ENCODE measurements at regions not wholly inside any gene's neighbourhood (a gene's known extent, or its start where the extent isn't known, plus 50 kb on each side); places are given as distances from the start of the nearest gene placed in this dataset.
A peak's percentile ranks its signal among the peaks of the same experiment; 100 is the strongest.

DNA sequence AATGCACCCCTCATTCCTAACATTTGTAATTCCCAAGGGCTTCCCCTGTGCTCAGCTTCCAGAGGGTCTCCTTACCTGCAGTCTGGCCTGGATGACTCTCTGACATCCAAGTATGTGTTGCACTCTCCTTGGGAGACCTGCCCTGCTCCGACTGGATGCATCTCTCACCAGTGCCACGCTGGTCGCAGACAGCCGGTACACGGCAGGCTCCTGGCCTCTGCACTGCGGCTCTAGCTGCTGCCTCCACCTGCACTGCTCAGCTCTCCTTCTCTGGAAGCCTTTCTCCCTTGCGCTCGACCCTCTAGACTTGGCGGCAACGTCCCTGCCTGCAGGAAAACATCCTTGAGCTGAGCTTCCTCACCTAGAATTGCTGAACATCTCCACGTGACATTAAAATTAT is 685.9 kb downstream of the BRD1 start:
- DNase-seq: peak; percentile 66

DNA sequence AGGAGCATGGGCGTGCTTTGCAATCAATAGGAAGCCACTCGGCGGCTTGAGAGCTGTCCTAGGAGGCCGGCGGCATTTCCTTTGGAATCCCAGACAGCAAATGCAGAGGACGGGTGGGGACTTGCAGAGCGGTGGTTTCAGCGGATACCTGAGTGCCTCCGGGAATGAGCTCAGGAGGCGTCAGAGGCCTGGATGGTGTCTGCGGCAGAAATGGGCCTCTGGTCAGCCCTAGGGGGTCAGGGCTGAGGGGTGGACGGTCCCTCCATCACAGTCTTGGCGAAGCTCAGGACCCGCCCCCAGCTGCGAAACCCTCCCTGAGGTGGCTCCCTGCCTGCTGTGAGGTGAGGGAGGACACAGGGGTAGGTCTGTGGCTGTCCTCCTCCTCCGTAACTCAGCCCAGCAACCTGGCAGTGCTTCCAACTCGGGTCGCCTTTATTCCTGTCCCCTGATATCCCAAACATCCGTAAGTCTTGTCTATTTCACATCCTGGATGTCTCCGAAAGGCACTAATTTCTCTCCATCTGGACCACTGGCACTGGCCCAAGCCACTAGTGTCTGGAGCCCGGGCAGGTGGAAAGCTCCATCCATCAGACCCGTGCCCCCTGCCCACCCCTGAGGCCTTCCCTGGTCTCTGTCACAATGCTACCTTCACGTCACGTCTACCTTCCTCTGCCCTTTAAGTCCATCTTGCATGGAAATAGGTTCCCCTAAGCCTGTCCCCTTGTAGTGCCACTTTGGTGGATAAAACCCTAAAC is 686.6 kb downstream of the BRD1 start:
- DNase-seq: peak; percentile 57

DNA sequence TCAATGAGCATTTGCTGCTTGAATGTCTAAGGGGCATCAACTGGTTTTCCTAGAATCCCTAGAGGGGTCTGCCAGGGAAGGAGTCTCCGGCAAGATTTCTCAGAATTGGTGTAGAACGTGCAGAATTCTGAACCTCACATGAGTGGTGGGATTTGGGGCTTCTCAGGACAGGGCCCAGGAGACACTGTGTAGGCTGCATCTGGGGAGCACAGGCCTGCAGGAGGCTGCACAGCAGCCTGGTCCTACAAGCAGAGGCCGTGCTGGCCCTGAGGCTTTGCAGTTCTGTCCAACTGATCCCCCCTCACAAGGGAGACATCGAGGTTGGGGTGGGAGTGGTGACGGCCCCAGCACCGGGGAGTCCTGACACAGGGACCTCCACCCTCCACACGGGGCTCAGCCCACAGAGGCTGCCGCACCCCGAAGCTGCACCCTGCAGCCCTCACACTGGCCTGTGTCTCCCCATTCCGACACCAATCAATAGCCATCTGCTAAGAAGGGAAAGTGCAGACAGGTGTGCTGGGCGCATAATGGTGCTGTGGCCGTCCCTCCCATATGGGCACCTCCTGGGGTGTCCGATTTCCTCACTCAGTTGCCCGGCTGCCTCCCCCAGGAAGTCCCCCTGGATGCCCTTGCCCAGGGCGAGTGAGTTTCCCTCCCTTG is 688.1 kb downstream of the BRD1 start:
- DNase-seq: no peak

DNA sequence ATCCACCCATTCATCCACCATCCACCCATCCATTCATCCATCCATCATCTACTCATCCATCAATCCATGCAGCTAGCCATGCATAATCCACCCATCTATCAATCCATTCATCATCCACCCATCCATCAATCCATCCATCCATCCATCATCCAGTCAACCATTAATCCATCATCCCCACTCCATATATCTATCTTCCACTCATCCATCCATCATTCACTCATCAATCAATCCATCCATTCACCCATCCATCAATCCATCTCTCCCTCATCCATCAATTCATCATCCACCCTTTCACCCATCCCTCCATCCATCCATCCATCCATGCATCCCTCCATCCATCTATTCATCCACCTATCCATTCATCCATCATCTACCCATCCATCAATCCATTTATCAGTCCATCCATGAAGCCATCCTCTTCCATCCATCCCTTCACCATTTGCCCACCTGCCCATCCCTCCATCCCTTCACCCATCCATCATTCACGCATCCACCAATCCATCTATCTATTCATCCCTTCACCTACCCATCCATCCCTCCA is 689.4 kb downstream of the BRD1 start:
- no peak for DNase-seq

DNA sequence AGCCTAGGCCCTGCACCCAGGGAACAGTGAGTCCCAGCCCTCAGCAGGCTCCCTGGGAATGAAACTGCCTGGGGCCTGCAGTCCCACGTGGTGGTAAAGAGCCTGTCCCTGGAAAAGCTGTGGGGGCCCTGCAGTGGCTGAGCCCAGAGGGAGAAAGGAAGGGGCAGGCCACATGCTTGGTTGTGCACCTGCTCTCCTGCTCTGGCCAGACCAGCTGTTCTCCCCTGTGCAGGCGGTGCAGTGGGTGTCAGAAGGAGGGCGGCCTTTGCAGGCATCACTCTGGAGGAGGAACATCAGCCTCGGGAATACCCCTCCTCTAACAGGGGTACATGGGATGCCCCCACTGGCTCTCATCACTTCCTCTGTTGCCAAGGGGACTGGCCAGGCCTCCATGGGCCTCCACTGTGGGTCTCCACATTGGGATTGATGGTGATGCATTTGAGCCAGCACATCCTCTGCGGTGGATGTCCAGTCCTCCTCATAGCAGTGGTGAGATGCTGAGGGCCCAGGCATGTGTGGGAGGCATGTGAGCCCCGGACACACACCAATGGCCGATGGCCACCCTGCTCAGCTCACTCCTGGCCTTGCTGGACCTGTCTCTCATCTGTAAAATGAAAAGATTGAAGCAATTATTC is 690.4 kb downstream of the BRD1 start:
- no peak for DNase-seq

DNA sequence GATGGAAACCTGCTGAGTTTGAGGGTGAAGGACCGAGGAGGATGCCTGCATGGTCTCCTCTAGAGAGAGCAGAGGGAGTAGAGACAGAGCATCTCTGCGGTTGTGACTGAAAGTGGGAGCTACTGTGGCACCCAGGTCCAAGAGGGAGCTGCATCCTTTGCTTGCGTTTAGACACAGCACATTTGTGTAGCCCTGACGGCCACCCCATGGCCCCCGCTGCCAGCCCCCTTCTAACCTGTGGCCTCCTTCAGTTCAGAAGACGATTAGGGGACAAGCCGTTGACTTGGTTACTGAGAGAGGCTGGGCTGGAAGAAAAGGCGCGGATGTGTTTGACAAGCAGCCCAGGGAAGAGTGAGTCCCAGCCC is 690.9 kb downstream of the BRD1 start:
- no peak for DNase-seq

DNA sequence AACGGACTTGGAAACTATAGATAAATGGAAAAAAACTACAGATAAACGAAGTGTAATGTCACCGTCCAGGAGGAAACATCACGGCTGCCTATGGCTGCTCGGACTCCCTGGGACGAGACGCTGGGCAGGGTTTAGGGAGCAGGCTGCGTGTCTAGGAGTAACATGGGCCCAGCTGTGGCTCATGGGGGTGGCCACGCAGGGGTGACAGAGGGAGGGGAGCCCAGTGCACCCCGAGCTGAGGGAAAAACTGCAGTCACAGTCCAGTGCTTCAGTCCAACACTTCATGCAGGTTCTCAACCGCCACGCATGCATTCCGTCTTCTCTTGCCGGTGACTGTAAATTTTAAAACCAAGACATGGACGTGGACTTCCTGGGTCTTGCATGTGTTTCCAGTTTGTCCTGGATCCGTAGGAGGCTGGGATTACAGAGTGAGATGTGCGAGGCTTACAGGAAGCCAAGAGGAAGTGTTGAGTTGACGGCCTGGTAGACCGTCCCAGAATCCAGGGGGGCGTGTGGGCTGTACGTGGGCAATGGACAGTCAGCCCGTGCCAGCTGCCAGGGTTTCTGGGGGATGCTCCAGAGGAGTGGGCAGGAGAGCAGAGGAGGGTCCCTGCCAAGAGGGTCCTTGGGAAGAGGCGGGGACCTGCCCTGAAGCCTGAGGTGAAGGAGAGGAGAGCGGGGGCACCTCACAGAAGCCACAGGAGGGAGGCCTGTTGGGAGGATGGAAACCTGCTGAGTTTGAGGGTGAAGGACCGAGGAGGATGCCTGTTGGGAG is 691.4 kb downstream of the BRD1 start:
- DNase-seq: no peak

DNA sequence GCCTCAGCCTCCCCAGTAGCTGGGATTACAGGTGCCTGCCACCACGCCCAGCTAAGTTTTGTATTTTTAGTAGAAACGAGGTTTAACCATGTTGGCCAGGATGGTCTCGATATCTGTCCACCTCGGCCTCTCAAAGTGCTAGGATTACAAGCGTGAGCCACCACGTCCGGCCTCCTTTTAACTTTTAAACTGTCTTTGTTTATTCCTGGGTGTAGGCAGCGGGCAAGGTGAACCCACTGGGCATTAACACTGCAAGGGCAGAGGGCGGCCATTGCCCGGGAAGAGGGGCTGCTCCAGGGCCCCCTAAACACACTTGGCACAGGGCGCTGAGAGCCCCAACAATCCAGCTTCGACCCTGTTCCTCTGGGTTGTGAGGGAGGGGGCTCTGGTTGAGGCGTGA is 693.6 kb downstream of the BRD1 start:
- no peak for DNase-seq

DNA sequence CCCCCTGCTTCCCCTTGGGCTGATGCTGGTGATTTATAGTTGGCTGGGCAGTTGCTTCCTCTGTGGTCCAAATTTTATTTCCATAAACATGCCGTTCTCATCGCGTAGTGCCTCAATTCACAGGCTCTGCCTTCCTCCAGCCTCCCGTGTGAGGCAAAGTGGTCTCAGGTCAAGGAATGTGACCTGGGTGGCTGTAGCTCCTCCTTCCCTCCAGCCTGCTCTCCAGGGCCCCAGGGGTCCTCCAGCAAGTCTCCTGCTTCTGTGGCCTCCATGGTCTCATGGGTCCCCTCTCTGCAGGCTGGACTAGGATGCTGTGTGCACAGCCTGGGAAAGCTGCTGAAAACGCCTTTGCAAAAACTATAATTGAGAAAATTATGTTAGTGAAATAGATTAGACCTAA is 694.1 kb downstream of the BRD1 start:
- DNase-seq: no peak

DNA sequence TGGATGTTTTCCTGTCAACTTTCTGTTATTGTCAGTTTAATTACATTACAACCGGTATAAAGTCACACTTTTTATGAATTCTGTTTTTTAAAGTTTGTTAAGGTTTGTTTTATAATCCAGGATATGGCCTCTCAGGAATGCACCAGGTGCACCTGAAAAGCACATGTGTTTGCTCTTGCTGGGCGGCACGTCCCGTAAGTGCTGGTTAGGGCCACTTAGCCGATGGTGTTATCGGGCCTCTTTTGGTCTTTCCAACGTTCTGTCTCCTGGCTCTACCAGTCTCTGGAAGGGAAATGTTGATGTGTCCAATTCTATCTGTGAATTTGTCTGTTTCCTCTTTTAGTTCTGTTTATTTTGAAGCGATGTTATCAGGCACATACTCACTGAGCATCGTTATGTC is 695.7 kb downstream of the BRD1 start:
- no peak for DNase-seq

DNA sequence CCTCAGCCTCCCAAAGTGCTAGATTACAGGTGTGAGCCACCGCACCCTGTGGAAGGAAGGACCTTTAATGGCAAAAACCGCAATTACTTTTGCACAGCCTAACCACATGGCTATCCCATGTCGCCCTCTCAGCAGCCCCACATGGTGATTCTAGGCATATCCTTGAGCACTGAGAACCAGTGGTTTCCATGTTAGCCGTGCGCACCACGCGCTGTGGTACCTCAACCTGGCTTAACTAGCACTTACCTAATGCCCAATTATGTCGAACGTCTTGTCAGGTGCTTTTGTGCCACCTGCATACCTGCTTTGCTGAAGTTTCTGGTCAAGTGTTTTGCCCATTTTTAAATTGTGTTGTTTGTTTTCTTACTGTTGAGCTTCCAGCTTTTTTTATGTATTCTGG is 697.9 kb downstream of the BRD1 start:
- no peak for DNase-seq

DNA sequence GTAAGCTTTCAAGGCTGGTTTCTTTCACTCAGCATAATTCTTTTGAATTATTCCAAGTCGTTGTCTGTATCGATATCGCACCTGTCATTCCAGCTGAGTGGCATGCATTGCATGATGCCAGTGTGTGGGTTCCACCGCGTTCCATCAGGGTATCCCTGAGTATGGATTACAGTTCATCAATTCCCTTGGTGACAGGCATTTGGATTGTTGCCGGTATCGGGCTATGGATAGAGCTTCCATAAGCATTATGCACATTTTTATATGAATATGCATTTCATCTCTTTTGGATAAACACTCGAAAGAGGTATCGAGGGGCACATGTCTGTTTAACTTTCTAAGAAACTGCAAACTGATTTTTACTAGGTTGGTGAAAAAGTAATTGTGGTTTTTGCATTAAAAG is 698.8 kb downstream of the BRD1 start:
- DNase-seq: no peak

DNA sequence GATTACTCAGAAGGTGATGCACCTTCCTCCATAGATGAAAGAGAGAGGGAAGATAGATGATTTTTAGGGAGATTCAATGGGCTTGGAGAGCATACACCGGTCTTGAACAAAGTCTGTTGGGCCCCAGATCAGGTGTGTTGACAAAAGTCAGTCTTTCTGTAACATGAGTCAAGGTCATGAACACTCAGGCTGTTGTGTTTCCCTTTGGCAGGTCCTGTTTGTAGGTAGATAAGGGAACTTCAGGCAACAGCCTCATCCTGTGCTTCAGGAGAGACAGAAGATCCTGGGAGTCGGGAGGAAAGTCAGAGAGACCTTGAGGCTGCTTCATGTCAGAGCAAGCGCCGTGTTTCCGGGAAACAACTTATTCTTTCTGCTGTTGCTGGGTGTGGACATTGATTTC is 703.1 kb downstream of the BRD1 start:
- no peak for DNase-seq

DNA sequence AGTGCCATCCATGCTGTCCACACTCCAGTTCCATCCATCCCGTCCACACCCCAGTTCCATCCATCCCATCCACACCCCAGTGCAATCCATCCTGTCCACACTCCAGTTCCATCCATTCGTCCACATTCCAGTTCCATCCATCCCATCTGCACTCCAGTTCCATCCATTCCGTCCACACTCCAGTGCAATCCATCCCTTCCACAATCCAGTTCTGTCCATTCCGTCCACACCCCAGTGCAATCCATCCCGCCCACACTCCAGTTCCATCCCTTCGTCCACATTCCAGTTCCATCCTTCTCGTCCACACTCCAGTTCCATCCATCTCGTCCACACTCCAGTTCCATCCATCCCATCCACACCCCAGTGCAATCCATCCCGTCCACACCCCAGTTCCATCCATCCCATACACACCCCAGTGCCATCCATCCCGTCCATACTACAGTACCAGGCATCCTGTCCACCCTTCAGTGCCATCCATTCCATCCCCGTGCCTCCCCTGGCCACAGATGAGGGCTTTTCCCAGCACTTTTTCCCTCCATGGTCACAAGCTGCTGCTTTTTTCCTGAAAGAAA is 704.0 kb downstream of the BRD1 start:
- DNase-seq: no peak

DNA sequence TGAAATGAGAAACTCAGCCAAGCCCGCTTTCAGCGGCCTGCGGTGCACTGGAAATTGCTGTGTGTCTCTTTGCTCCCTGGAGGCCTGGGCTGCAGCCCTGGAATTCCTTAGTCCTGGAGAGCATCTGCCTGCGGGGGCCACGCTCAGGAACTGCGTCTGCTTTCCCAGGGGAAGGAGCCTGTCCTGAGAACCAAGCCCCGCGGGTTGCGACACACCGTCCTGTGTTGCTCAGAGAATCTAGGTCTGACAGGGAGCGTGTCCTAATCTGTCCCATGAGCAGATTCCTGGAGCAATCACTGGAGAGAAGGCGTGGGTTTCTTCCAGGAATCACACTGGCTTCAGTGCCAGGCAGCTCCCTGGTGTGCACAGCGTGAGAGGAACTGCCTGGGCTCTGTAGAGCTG is 708.1 kb downstream of the BRD1 start:
- DNase-seq: peak; percentile 27

DNA sequence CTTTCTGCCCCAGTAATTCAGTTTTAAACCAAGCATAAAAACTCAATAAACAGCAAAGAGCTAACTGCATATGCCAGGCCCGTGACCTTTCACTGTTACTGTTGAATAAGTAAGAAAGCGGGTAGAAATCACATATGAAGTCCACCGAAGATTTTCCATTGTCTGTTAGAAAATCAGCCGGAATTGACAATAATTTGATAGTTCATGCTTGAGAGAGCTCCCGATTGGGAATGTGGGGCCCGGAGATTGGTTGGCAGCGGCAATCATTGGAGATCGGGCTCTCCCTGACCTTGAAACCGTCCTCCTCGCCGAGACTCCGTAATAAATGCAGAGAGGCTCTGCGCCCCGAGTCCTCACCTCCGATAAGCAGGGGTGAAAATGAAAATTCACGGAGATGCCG is 709.6 kb downstream of the BRD1 start:
- DNase-seq: no peak

DNA sequence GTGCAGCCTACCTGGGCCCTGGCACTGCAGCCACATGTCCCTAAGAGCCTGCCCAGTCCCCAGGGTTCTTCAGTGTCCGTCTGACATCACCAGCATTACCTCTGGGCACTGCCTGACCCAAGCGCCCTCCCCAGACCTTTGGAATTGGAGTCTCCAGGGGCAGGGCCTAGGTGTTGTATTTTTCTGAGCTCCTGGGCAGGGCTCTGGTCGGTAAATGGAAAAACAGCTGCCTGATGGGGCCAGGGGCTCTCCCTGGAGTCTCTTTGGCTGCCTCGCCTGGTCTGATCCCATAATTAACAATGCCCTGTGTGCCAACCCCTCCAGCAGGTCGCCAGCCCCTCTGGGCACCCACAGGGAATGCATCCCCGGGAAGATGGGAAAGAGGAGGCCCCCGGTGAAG is 710.2 kb downstream of the BRD1 start:
- DNase-seq: no peak

DNA sequence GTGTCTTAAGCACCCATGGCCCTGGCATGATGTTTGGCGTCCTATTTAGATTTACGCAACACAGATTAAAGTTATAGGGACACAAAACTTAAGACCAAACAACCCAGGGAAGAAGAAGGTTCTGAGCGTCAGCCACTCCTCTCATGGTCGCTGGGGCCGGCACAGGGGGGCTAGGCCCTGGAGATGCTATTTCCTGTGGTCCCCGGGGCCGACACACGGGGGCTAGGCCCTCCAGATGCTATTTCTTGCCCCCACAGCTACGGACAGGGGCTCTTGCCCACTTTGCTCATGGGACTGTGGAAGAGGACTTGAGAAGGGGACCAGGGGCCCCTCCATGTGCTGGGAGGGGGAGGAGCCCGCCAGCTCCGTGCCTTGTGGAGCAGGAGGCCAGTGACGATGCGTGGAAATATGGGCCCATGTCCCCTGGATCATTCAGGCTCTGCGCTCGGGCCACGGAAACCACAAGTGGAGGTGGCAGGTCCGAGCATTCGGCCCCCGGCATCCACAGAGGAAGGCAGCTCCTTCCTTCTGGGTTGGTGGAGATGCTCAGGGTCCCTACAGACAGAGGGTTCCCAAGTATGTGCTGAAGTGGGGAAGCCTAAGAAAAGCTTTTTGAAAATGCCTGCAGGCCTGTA is 711.1 kb downstream of the BRD1 start:
- DNase-seq: no peak

DNA sequence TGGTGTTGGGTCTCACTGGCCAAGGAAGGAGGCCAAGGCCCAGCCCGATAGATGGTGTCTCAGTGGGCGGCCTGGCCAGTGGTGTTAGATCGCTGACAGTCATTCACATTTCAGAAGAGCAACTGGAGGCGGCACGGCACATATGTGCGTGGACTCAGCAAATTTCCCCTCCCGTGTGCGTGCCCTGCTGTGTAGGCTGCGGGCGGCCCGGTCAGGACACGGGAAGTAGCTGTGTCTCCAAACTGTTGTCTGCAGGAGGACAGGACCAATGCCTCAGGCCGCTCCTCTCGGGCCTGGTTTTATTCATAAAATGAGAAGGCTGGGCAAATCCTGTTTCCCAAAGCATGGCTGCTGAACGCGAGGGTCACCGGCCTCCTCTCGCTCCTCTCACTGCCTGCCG is 711.7 kb downstream of the BRD1 start:
- DNase-seq: no peak

DNA sequence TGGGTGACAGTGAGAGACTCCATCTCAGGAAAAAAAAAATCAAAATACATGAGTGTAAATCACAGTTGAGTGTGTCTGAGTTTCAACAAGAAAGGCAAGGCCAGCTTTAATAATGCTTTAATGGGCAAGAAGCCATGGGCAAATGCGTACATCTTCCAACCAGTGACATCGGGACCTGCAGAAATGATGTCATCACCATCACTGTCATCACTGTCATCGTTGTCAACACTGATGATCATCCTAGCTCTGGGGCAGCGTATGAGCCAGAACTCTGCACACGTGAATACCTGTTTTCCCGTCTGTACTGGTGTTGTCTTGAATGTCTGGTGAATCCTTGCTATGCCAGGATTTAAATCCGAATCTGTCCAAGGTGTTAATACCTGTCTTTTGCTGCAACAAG is 712.5 kb downstream of the BRD1 start:
- no peak for DNase-seq

DNA sequence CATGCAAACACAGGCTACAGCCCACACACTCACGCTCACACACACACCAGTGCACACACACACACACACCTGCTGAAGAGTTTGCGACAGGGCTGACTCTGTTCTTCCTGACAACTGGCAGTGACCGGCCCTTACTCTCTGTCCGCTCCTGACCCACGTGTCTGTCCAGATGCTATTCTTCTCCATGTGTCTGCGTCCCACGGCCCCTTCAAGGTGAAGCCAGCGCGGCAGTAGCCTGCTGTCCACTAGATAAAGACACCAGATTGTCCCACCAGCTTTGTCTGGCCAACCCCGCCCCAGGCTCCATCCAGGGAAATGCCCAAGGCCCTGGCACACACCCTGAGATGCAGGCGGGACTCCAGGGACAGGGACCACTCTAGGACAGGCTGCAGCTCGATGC is 713.9 kb downstream of the BRD1 start:
- DNase-seq: no peak

Data from NCI-H2171 (cell line).